SJCRH30 (cell line): ENCODE measurements at regions not wholly inside any gene's neighbourhood (a gene's known extent, or its start where the extent isn't known, plus 50 kb on each side); places are given as distances from the start of the nearest gene placed in this dataset.

Experiments
- DNase-seq, 2 experiments: peaks; one replicate each; pipeline ENCODE4 v3.0.0-alpha.2; 2015 to 2020
- H3K27ac ChIP-seq: fragments of 250-450 bp; sonication (Bioruptor Pico); 2 replicates; pipeline ENCODE4 v1.5.1; 2020; ENCODE audit warnings: mild to moderate bottlenecking, moderate library complexity
- H3K27me3 ChIP-seq: fragments of 250-450 bp; sonication (Bioruptor Pico); 2 replicates; pipeline ENCODE4 v1.5.1; 2020; ENCODE audit warnings: mild to moderate bottlenecking, moderate library complexity
- H3K36me3 ChIP-seq: fragments of 250-450 bp; sonication (Bioruptor Pico); 2 replicates; pipeline ENCODE4 v1.5.1; 2020; ENCODE audit warnings: mild to moderate bottlenecking, moderate library complexity
- H3K4me1 ChIP-seq: fragments of 250-450 bp; sonication (Bioruptor Pico); 2 replicates; pipeline ENCODE4 v1.5.1; 2020; ENCODE audit warnings: mild to moderate bottlenecking, moderate library complexity
- H3K4me3 ChIP-seq: fragments of 250-450 bp; sonication (Bioruptor Pico); 2 replicates; pipeline ENCODE4 v1.5.1; 2020; ENCODE audit warnings: mild to moderate bottlenecking, moderate library complexity
- H3K9me3 ChIP-seq: fragments of 250-450 bp; sonication (Bioruptor Pico); replicated peaks from 2 replicates; pipeline ENCODE4 v1.5.1; 2020; ENCODE audit warnings: mild to moderate bottlenecking, moderate library complexity

GRCh38 chr1:73176902-73177301 is 894.6 kb upstream of the NEGR1 start:
- no peak for DNase-seq
- no peak overlapping the region for H3K4me3 ChIP-seq
- H3K9me3 ChIP-seq, result no peaks in the 10 kb centered on the region
- H3K27me3 ChIP-seq, result no peaks in the 10 kb centered on the region
- no peak overlapping the region for H3K27ac ChIP-seq
- H3K4me1 ChIP-seq, result no peaks in the 10 kb centered on the region
- no peaks in the 10 kb centered on the region for H3K36me3 ChIP-seq

GRCh38 chr1:73167009-73167657 is 884.8 kb upstream of the NEGR1 start:
- DNase-seq, result no peak
- Histone ChIP-seq H3K27ac (no peak overlapping the region), H3K27me3 (no peaks in the 10 kb centered on the region), H3K4me1 (no peaks in the 10 kb centered on the region), H3K4me3 (no peak overlapping the region), H3K9me3 (no peaks in the 10 kb centered on the region), H3K36me3 (no peaks in the 10 kb centered on the region)

GRCh38 chr1:73162564-73162963 is 880.2 kb upstream of the NEGR1 start:
- Histone ChIP-seq H3K4me3 (no peak overlapping the region), H3K4me1 (no peaks in the 10 kb centered on the region), H3K36me3 (no peaks in the 10 kb centered on the region), H3K27me3 (no peaks in the 10 kb centered on the region), H3K9me3 (no peaks in the 10 kb centered on the region), H3K27ac (no peak overlapping the region)
- DNase-seq, result peak in 1 of 2 experiments; percentile 1

- Histone ChIP-seq H3K27ac (no peak overlapping the region), H3K9me3 (no peaks in the 10 kb centered on the region), H3K4me1 (no peaks in the 10 kb centered on the region), H3K27me3 (no peaks in the 10 kb centered on the region), H3K4me3 (no peak overlapping the region), H3K36me3 (no peaks in the 10 kb centered on the region)
- no peak for DNase-seq
Measured at GRCh38 chr1:73161418-73161817, 879.1 kb upstream of the NEGR1 start.

GRCh38 chr1:73160759-73161158 is 878.4 kb upstream of the NEGR1 start:
- no peaks in the 10 kb centered on the region for H3K4me1 ChIP-seq
- H3K9me3 ChIP-seq, result no peaks in the 10 kb centered on the region
- no peak overlapping the region for H3K4me3 ChIP-seq
- H3K27me3 ChIP-seq, result no peaks in the 10 kb centered on the region
- H3K27ac ChIP-seq, result no peak overlapping the region
- no peaks in the 10 kb centered on the region for H3K36me3 ChIP-seq
- no peak for DNase-seq

GRCh38 chr1:73144311-73144710 is 862.0 kb upstream of the NEGR1 start:
- no peak overlapping the region for H3K4me3 ChIP-seq
- no peaks in the 10 kb centered on the region for H3K27me3 ChIP-seq
- no peaks in the 10 kb centered on the region for H3K36me3 ChIP-seq
- H3K27ac ChIP-seq, result no peak overlapping the region
- H3K9me3 ChIP-seq, result no peaks in the 10 kb centered on the region
- H3K4me1 ChIP-seq, result no peaks in the 10 kb centered on the region
- no peak for DNase-seq

GRCh38 chr1:73136975-73137374 is 854.6 kb upstream of the NEGR1 start:
- Histone ChIP-seq H3K4me3 (no peak overlapping the region), H3K9me3 (no peaks in the 10 kb centered on the region), H3K27ac (no peak overlapping the region), H3K36me3 (no peaks in the 10 kb centered on the region), H3K27me3 (no peaks in the 10 kb centered on the region), H3K4me1 (no peaks in the 10 kb centered on the region)
- DNase-seq, result no peak

GRCh38 chr1:73106931-73107330 is 824.6 kb upstream of the NEGR1 start:
- Histone ChIP-seq H3K27ac (no peak overlapping the region), H3K36me3 (no peaks in the 10 kb centered on the region), H3K27me3 (no peaks in the 10 kb centered on the region), H3K4me1 (no peaks in the 10 kb centered on the region), H3K9me3 (no peaks in the 10 kb centered on the region), H3K4me3 (no peak overlapping the region)
- DNase-seq, result no peak

GRCh38 chr1:73105755-73106154 is 823.4 kb upstream of the NEGR1 start:
- no peak overlapping the region for H3K27ac ChIP-seq
- no peaks in the 10 kb centered on the region for H3K4me1 ChIP-seq
- H3K36me3 ChIP-seq, result no peaks in the 10 kb centered on the region
- H3K9me3 ChIP-seq, result no peaks in the 10 kb centered on the region
- no peak overlapping the region for H3K4me3 ChIP-seq
- no peak for DNase-seq
- no peaks in the 10 kb centered on the region for H3K27me3 ChIP-seq

- Histone ChIP-seq H3K27ac (no peak overlapping the region), H3K4me3 (no peak overlapping the region), H3K27me3 (no peaks in the 10 kb centered on the region), H3K9me3 (no peaks in the 10 kb centered on the region), H3K36me3 (no peaks in the 10 kb centered on the region), H3K4me1 (no peaks in the 10 kb centered on the region)
- DNase-seq, result no peak
Measured at GRCh38 chr1:73104749-73105148, 822.4 kb upstream of the NEGR1 start.

GRCh38 chr1:73100216-73100615 is 817.9 kb upstream of the NEGR1 start:
- no peaks in the 10 kb centered on the region for H3K36me3 ChIP-seq
- no peaks in the 10 kb centered on the region for H3K4me1 ChIP-seq
- DNase-seq, result no peak
- no peak overlapping the region for H3K4me3 ChIP-seq
- no peaks in the 10 kb centered on the region for H3K9me3 ChIP-seq
- no peaks in the 10 kb centered on the region for H3K27me3 ChIP-seq
- no peak overlapping the region for H3K27ac ChIP-seq

GRCh38 chr1:73097917-73098316 is 815.6 kb upstream of the NEGR1 start:
- Histone ChIP-seq H3K4me3 (no peak overlapping the region), H3K9me3 (no peaks in the 10 kb centered on the region), H3K36me3 (no peaks in the 10 kb centered on the region), H3K27me3 (no peaks in the 10 kb centered on the region), H3K27ac (no peak overlapping the region), H3K4me1 (no peaks in the 10 kb centered on the region)
- no peak for DNase-seq

GRCh38 chr1:73096841-73097240 is 814.5 kb upstream of the NEGR1 start:
- Histone ChIP-seq H3K4me1 (no peaks in the 10 kb centered on the region), H3K9me3 (no peaks in the 10 kb centered on the region), H3K27ac (no peak overlapping the region), H3K36me3 (no peaks in the 10 kb centered on the region), H3K27me3 (no peaks in the 10 kb centered on the region), H3K4me3 (no peak overlapping the region)
- no peak for DNase-seq

- H3K9me3 ChIP-seq, result no peaks in the 10 kb centered on the region
- H3K27ac ChIP-seq, result no peak overlapping the region
- no peaks in the 10 kb centered on the region for H3K4me1 ChIP-seq
- H3K4me3 ChIP-seq, result no peak overlapping the region
- H3K27me3 ChIP-seq, result no peaks in the 10 kb centered on the region
- DNase-seq, result no peak
- H3K36me3 ChIP-seq, result no peaks in the 10 kb centered on the region
Measured at GRCh38 chr1:73092383-73092782, 810.0 kb upstream of the NEGR1 start.

- Histone ChIP-seq H3K27ac (no peak overlapping the region), H3K9me3 (no peaks in the 10 kb centered on the region), H3K4me1 (no peaks in the 10 kb centered on the region), H3K27me3 (no peaks in the 10 kb centered on the region), H3K4me3 (no peak overlapping the region), H3K36me3 (no peaks in the 10 kb centered on the region; the same call in 1 of the 2 replicates)
- no peak for DNase-seq
Measured at GRCh38 chr1:73066866-73067265, 784.5 kb upstream of the NEGR1 start.

- Histone ChIP-seq H3K9me3 (no peaks in the 10 kb centered on the region), H3K27me3 (no peaks in the 10 kb centered on the region), H3K4me1 (no peaks in the 10 kb centered on the region), H3K4me3 (no peak overlapping the region), H3K36me3 (no peaks in the 10 kb centered on the region; the same call in 1 of the 2 replicates), H3K27ac (no peak overlapping the region)
- no peak for DNase-seq
Measured at GRCh38 chr1:73065339-73066041, 783.2 kb upstream of the NEGR1 start.
